CD4-positive, alpha-beta T cell (primary cell): ENCODE measurements at regions not wholly inside any gene's neighbourhood (a gene's known extent, or its start where the extent isn't known, plus 50 kb on each side); places are given as distances from the start of the nearest gene placed in this dataset.

ENCODE experiments used
- ATAC-seq: fragments of 200-7000 bp; cut with Tn5 transposase; one replicate; pipeline ENCODE4 v1.10.0; 2022; ENCODE audit warnings: mild to moderate bottlenecking; ENCODE audit not compliant: poor library complexity
- CTCF ChIA-PET: fragments of 350-600 bp; sonication (Branson Sonifier 250); formaldehyde crosslinking; loops from one replicate; lab custom pipeline; 2021; ENCODE audit warnings: antibody characterized with exemption, inconsistent platforms; lab: Charles Lee
- POLR2A ChIA-PET: fragments of 350-600 bp; sonication (Branson Sonifier 250); formaldehyde crosslinking; loops from one replicate; lab custom pipeline; 2021; ENCODE audit warnings: antibody characterized with exemption, inconsistent platforms; lab: Charles Lee
- DNase-seq, 14 experiments: peaks; one replicate each; pipeline ENCODE4 v3.0.0-alpha.2; 2013 to 2020; ENCODE audit warnings: mixed read lengths in 2 of 14
- H3K27ac ChIP-seq, 2 donors: one replicate each; pipeline versions ENCODE4 v1.5.1 to v1.7.0; 2013; ENCODE audit warnings: low read length in 2 of 2, low read depth in 1 of 2, mild to moderate bottlenecking in 1 of 2
- H3K27me3 ChIP-seq, 2 experiments: 1 replicate in 1 of 2; 2 replicates in 1 of 2; pipeline versions ENCODE4 v1.6.1 to v1.7.0; 2013; ENCODE audit warnings: low read length in 2 of 2, control low read depth in 1 of 2, mild to moderate bottlenecking in 1 of 2, moderate library complexity in 1 of 2; ENCODE audit not compliant: insufficient read depth in 2 of 2, control insufficient read depth in 1 of 2
- H3K36me3 ChIP-seq: one replicate; pipeline ENCODE4 v1.6.1; 2013; ENCODE audit warnings: low read length, control low read depth; ENCODE audit not compliant: insufficient read depth
- H3K4me1 ChIP-seq: one replicate; pipeline ENCODE4 v1.6.1; 2013; ENCODE audit warnings: low read length, control low read depth; ENCODE audit not compliant: insufficient read depth
- H3K4me3 ChIP-seq: one replicate; pipeline ENCODE4 v1.5.1; 2013; ENCODE audit warnings: mild to moderate bottlenecking, low read length, moderate library complexity
- H3K9me3 ChIP-seq, 2 experiments: 1 replicate in 1 of 2; 2 replicates in 1 of 2; pipeline versions ENCODE4 v1.6.1 to v1.7.0; 2013; ENCODE audit warnings: low read length in 2 of 2, mild to moderate bottlenecking in 2 of 2, control low read depth in 1 of 2, moderate library complexity in 1 of 2; ENCODE audit not compliant: control insufficient read depth in 1 of 2, insufficient read depth in 1 of 2
- H3K27ac Mint-ChIP-seq: one replicate; pipeline ENCODE4 v1.8.0; 2020; ENCODE audit warnings: mixed read lengths
- H3K27me3 Mint-ChIP-seq: one replicate; pipeline ENCODE4 v1.8.0; 2021; ENCODE audit warnings: mixed read lengths
- H3K36me3 Mint-ChIP-seq: one replicate; pipeline ENCODE4 v1.8.0; 2021; ENCODE audit warnings: low read depth, mixed read lengths
- H3K4me1 Mint-ChIP-seq: one replicate; pipeline ENCODE4 v1.8.0; 2021; ENCODE audit warnings: low read depth, mixed read lengths
- H3K4me3 Mint-ChIP-seq: one replicate; pipeline ENCODE4 v1.8.0; 2020; ENCODE audit warnings: mild to moderate bottlenecking, mixed read lengths
- H3K9me3 Mint-ChIP-seq: one replicate; pipeline ENCODE4 v1.8.0; 2020; ENCODE audit warnings: mixed read lengths
- CTCF ChIP-seq: fragments of 200-600 bp; IDR thresholded peaks from one replicate; pipeline ENCODE4 v1.8.0; 2022; ENCODE audit warnings: antibody characterized with exemption, mild to moderate bottlenecking
- intact Hi-C, 2 experiments: fragments of 100-400 bp; cut with DNase I in 1 of 2; cut with micrococcal nuclease in 1 of 2; formaldehyde crosslinking; loops; one replicate each; pipeline versions ENCODE4 v1.15.1 to v1.9.0; 2023 to 2025; cut with DNase I, micrococcal nuclease

- CTCF ChIA-PET = no interaction called here
- intact Hi-C loops = no loop called here
- POLR2A ChIA-PET = no interaction called here
- no peak for ATAC-seq
- Mint-ChIP-seq H3K4me1 (no peaks in the 10 kb centered on the region), H3K27ac (no peak overlapping the region), H3K4me3 (no peak overlapping the region), H3K9me3 (no peaks in the 10 kb centered on the region), H3K36me3 (no peaks in the 10 kb centered on the region), H3K27me3 (no peaks in the 10 kb centered on the region)
- Histone ChIP-seq H3K27me3 (no peaks in the 10 kb centered on the region), H3K4me1 (no peaks in the 10 kb centered on the region), H3K27ac (no peak overlapping the region), H3K36me3 (no peaks in the 10 kb centered on the region), H3K4me3 (no peak overlapping the region), H3K9me3 (no peaks in the 10 kb centered on the region)
- no peak for TF ChIP-seq CTCF
- no peak for DNase-seq
Measured at GRCh38 chr2:55119711-55120487, 69.6 kb upstream of the RTN4 start.

GRCh38 chr2:55118643-55119083, 68.4 kb upstream of the RTN4 start:
- no peak for DNase-seq
- ChIA-PET POLR2A (no interaction called here), CTCF (no interaction called here)
- Mint-ChIP-seq H3K27me3 (no peaks in the 10 kb centered on the region), H3K4me3 (no peak overlapping the region), H3K36me3 (no peaks in the 10 kb centered on the region), H3K27ac (no peak overlapping the region), H3K4me1 (no peaks in the 10 kb centered on the region), H3K9me3 (no peaks in the 10 kb centered on the region)
- Histone ChIP-seq H3K36me3 (no peaks in the 10 kb centered on the region), H3K4me3 (no peak overlapping the region), H3K27me3 (no peaks in the 10 kb centered on the region), H3K4me1 (no peaks in the 10 kb centered on the region), H3K9me3 (no peaks in the 10 kb centered on the region), H3K27ac (no peak overlapping the region)
- ATAC-seq = no peak
- intact Hi-C loops = no loop called here
- no peak for TF ChIP-seq CTCF

- intact Hi-C loops = no loop called here
- CTCF ChIA-PET = no interaction called here
- H3K27me3 ChIP-seq = no peaks in the 10 kb centered on the region
- H3K9me3 ChIP-seq = no peaks in the 10 kb centered on the region
- Mint-ChIP-seq H3K9me3 (no peaks in the 10 kb centered on the region), H3K27me3 (no peaks in the 10 kb centered on the region), H3K4me3 (no peak overlapping the region), H3K36me3 (no peaks in the 10 kb centered on the region), H3K27ac (no peak overlapping the region), H3K4me1 (no peaks in the 10 kb centered on the region)
- no peaks in the 10 kb centered on the region for H3K4me1 ChIP-seq
- no peak overlapping the region for H3K27ac ChIP-seq
- H3K36me3 ChIP-seq = no peaks in the 10 kb centered on the region
- H3K4me3 ChIP-seq = no peak overlapping the region
- ATAC-seq (no peak), DNase-seq (no peak)
- TF ChIP-seq CTCF = no peak
- POLR2A ChIA-PET = no interaction called here
Measured at GRCh38 chr2:55116966-55117365, 66.7 kb upstream of the RTN4 start.
